OCI-LY3 (cell line): ENCODE measurements at regions not wholly inside any gene's neighbourhood (a gene's known extent, or its start where the extent isn't known, plus 50 kb on each side); places are given as distances from the start of the nearest gene placed in this dataset.
"Not testable (repeated sequence)": the region's sequence is repeated elsewhere in the genome, so short reads cannot be mapped to it uniquely, and the experiment has no call there.

Source experiments
- H2AFZ ChIP-seq: fragments of 200-600, 300-600 bp; shearing (Covaris generic); 2 replicates; pipeline ENCODE4 v1.6.0; 2014; ENCODE audit warnings: antibody characterized with exemption, low read depth, low read length
- H3K27ac ChIP-seq: fragments of 200-600, 300-600 bp; sonication (generic); 2 replicates; pipeline ENCODE4 v1.5.1; 2014; ENCODE audit warnings: mild to moderate bottlenecking, low read length, moderate library complexity, mixed read lengths
- H3K27me3 ChIP-seq: fragments of 200-600, 300-600 bp; sonication (generic); 2 replicates; pipeline ENCODE4 v1.6.1; 2014; ENCODE audit warnings: low read depth, low read length, mixed read lengths
- H3K36me3 ChIP-seq: fragments of 200-600, 300-600 bp; sonication (generic); replicated peaks from 2 replicates; pipeline ENCODE3; 2014; ENCODE audit warnings: low read depth, low read length, mixed read lengths
- H3K4me1 ChIP-seq: fragments of 300-600, 200-600 bp; sonication (generic); 2 replicates; pipeline ENCODE4 v1.6.1; 2014; ENCODE audit warnings: low read length, mixed read lengths
- H3K4me2 ChIP-seq: fragments of 200-600, 300-600 bp; sonication (generic); 2 replicates; pipeline ENCODE4 v1.6.1; 2014; ENCODE audit warnings: low read length, mixed read lengths
- H3K4me3 ChIP-seq: fragments of 300-600, 200-600 bp; sonication (generic); 2 replicates; pipeline ENCODE4 v1.5.1; 2014; ENCODE audit warnings: antibody characterized with exemption, mild to moderate bottlenecking, low read length, moderate library complexity
- H3K79me2 ChIP-seq: fragments of 300-600, 200-600 bp; shearing (Covaris generic); 2 replicates; pipeline ENCODE4 v1.6.1; 2014; ENCODE audit warnings: mild to moderate bottlenecking, low read length, mixed read lengths
- H3K9ac ChIP-seq: fragments of 300-600, 200-600 bp; shearing (Covaris generic); 2 replicates; pipeline ENCODE4 v1.6.0; 2014; ENCODE audit warnings: mild to moderate bottlenecking, low read length, moderate library complexity
- H3K9me3 ChIP-seq: fragments of 200-600, 300-600 bp; shearing (Covaris generic); 2 replicates; pipeline ENCODE4 v1.6.1; 2014; ENCODE audit warnings: low read length, mixed read lengths; ENCODE audit not compliant: insufficient read depth
- H4K20me1 ChIP-seq: fragments of 200-600, 300-600 bp; sonication (generic); 2 replicates; pipeline ENCODE4 v1.6.1; 2016; ENCODE audit warnings: low read length, mixed read lengths; ENCODE audit not compliant: insufficient read depth
- CTCF ChIP-seq: fragments of 200-600, 300-600 bp; sonication (generic); IDR thresholded peaks from 2 replicates; pipeline ENCODE4 v1.5.1; 2014; ENCODE audit warnings: antibody characterized with exemption, low read length, low read depth
- EZH2phosphoT487 ChIP-seq: fragments of 200-600 bp; shearing (Covaris generic); IDR thresholded peaks from 2 replicates; pipeline ENCODE4 v1.6.1; 2018; ENCODE audit warnings: antibody characterized with exemption, mixed run types, low read depth

- Histone ChIP-seq H4K20me1 (no peaks in the 10 kb centered on the region), H2AFZ (no peak overlapping the region), H3K9ac (no peak overlapping the region), H3K79me2 (no peaks in the 10 kb centered on the region), H3K4me1 (no peaks in the 10 kb centered on the region), H3K27ac (no peak overlapping the region), H3K27me3 (no peaks in the 10 kb centered on the region), H3K36me3 (no peaks in the 10 kb centered on the region), H3K4me2 (no peak overlapping the region), H3K9me3 (no peaks in the 10 kb centered on the region), H3K4me3 (no peak overlapping the region)
- TF ChIP-seq EZH2phosphoT487 = no peak
- no peak for TF ChIP-seq CTCF
Observed at GRCh38 chr12:73677520-73678291, 859.9 kb upstream of the ATXN7L3B start.

GRCh38 chr12:73678335-73678734 is 859.3 kb upstream of the ATXN7L3B start:
- Histone ChIP-seq H3K27ac (no peak overlapping the region), H3K4me3 (no peak overlapping the region)
- no peak for TF ChIP-seq EZH2phosphoT487
- no peak for TF ChIP-seq CTCF

GRCh38 chr12:73699318-73699717 is 838.3 kb upstream of the ATXN7L3B start:
- TF ChIP-seq EZH2phosphoT487 (no peak), CTCF (no peak)
- Histone ChIP-seq H3K4me3 (no peak overlapping the region), H3K27me3 (no peaks in the 10 kb centered on the region), H3K4me2 (no peak overlapping the region), H3K79me2 (no peaks in the 10 kb centered on the region), H3K9ac (no peak overlapping the region), H3K9me3 (no peaks in the 10 kb centered on the region), H3K4me1 (no peaks in the 10 kb centered on the region), H3K27ac (no peak overlapping the region), H2AFZ (no peak overlapping the region), H4K20me1 (no peaks in the 10 kb centered on the region), H3K36me3 (no peaks in the 10 kb centered on the region)

More at GRCh38 chr12:73678335-73678734, 859.3 kb upstream of the ATXN7L3B start:
- Histone ChIP-seq H4K20me1 (no peaks in the 10 kb centered on the region), H2AFZ (no peak overlapping the region), H3K4me1 (no peaks in the 10 kb centered on the region), H3K9ac (no peak overlapping the region), H3K79me2 (no peaks in the 10 kb centered on the region), H3K36me3 (no peaks in the 10 kb centered on the region), H3K9me3 (no peaks in the 10 kb centered on the region), H3K27me3 (no peaks in the 10 kb centered on the region), H3K4me2 (no peak overlapping the region)

GRCh38 chr12:73714655-73715054 is 823.0 kb upstream of the ATXN7L3B start:
- Histone ChIP-seq H2AFZ (no peak overlapping the region), H3K4me3 (no peak overlapping the region), H3K9ac (no peak overlapping the region), H4K20me1 (no peaks in the 10 kb centered on the region), H3K4me2 (no peak overlapping the region), H3K36me3 (no peaks in the 10 kb centered on the region), H3K79me2 (no peaks in the 10 kb centered on the region), H3K27me3 (no peaks in the 10 kb centered on the region), H3K9me3 (no peaks in the 10 kb centered on the region), H3K4me1 (no peaks in the 10 kb centered on the region), H3K27ac (no peak overlapping the region)
- TF ChIP-seq EZH2phosphoT487 (no peak), CTCF (no peak)

- not testable (repeated sequence) for H3K36me3 ChIP-seq, H3K27me3 ChIP-seq, H3K9me3 ChIP-seq, H3K79me2 ChIP-seq, H3K27ac ChIP-seq, H3K4me3 ChIP-seq, H3K4me1 ChIP-seq, H2AFZ ChIP-seq, H4K20me1 ChIP-seq, H3K9ac ChIP-seq, H3K4me2 ChIP-seq
Observed at GRCh38 chr12:73716143-73716542, 821.5 kb upstream of the ATXN7L3B start.
